ENCODE measurements at regions not wholly inside any gene's neighbourhood (a gene's known extent, or its start where the extent isn't known, plus 50 kb on each side); places are given as distances from the start of the nearest gene placed in this dataset.

DNA sequence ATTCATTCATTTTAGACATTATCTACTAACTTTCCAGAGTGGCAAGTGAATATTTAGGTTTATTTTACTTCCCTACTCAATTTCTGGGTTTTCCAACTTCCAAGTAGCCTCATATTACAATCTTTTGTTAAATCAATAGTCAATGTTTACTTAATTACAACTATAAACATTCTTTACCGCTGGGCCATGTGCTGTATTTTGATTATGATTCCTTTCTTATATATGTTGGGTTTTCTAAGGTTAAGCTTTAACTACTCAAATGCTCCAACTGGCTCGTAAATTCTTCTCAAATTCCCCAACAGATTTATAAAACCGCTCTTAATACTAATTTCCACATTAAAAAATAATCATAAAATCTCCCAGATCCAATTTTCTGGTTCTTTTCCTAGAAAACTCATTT lies 110.1 kb upstream of the ABCA1 start:
- TF ChIP-seq REST (IDR thresholded peaks at IDR 0.05; ENCODE audit: insufficient read depth in 1 of 2, low read depth in 2 of 2, low read length in 1 of 2) (no peak), CTCF (IDR thresholded peaks at IDR 0.05) (no peak), SIN3A (IDR thresholded peaks at IDR 0.05; ENCODE audit: borderline replicate concordance, insufficient read depth, low read depth, low read length) (no peak), POLR2AphosphoS5 (IDR thresholded peaks at IDR 0.05; ENCODE audit: low read depth, low read length) (no peak), TCF7L2 (IDR thresholded peaks at IDR 0.05; ENCODE audit: low read depth, low read length) (no peak)
